ENCODE measurements at regions not wholly inside any gene's neighbourhood (a gene's known extent, or its start where the extent isn't known, plus 50 kb on each side); places are given as distances from the start of the nearest gene placed in this dataset.

- TF ChIP-seq CTCF (IDR thresholded peaks at IDR 0.05; ENCODE audit: control extremely low read depth, extremely low read depth), result no peak
- Histone ChIP-seq H3K4me3 (no peak overlapping the region), H3K9me3 (ENCODE audit: control insufficient read depth in 4 of 4, insufficient read depth in 3 of 4, low read length in 3 of 4) (no peaks in the 10 kb centered on the region), H3K27ac (ENCODE audit: low read depth in 1 of 2, low read length in 1 of 2) (no peak overlapping the region), H3K36me3 (ENCODE audit: control insufficient read depth in 4 of 4, insufficient read depth in 4 of 4, low read length in 4 of 4) (no peaks in the 10 kb centered on the region), H3K9ac (ENCODE audit: insufficient read depth in 1 of 2, low read length in 2 of 2) (no peak overlapping the region), H3K4me1 (ENCODE audit: control insufficient read depth in 5 of 5, insufficient read depth in 5 of 5, low read length in 5 of 5) (peaks cover 0 to 4% (median 2%) of the 10 kb centered on the region in 5 donors), H3K27me3 (ENCODE audit: control insufficient read depth in 3 of 3, insufficient read depth in 3 of 3, low read length in 2 of 3) (no peaks in the 10 kb centered on the region)
- WGBS, 2 donors, result 84 to 98% methylated on average over 2 of the region's 2 CpGs
- DNase-seq, result no peak
- ATAC-seq (ENCODE audit: insufficient read depth, low FRiP score), result no peak
Observed at GRCh38 chr5:54679686-54680085, 162.1 kb downstream of the SNX18 start.

GRCh38 chr5:54678737-54679136 lies 161.2 kb downstream of the SNX18 start:
- no peak overlapping the region for H3K4me3 ChIP-seq
- no peak overlapping the region for H3K9ac ChIP-seq (ENCODE audit: insufficient read depth in 1 of 2, low read length in 2 of 2)
- DNase-seq (no peak), ATAC-seq (ENCODE audit: insufficient read depth, low FRiP score) (no peak)
- no peaks in the 10 kb centered on the region for H3K36me3 ChIP-seq (ENCODE audit: control insufficient read depth in 4 of 4, insufficient read depth in 4 of 4, low read length in 4 of 4)
- 79 to 93% methylated on average over 3 of the region's 3 CpGs for WGBS, 2 donors
- H3K9me3 ChIP-seq (ENCODE audit: control insufficient read depth in 4 of 4, insufficient read depth in 3 of 4, low read length in 3 of 4), result no peaks in the 10 kb centered on the region
- no peaks in the 10 kb centered on the region for H3K27me3 ChIP-seq (ENCODE audit: control insufficient read depth in 3 of 3, insufficient read depth in 3 of 3, low read length in 2 of 3)
- no peak for TF ChIP-seq CTCF (IDR thresholded peaks at IDR 0.05; ENCODE audit: control extremely low read depth, extremely low read depth)
- no peak overlapping the region for H3K27ac ChIP-seq (ENCODE audit: low read depth in 1 of 2, low read length in 1 of 2)
- H3K4me1 ChIP-seq (ENCODE audit: control insufficient read depth in 5 of 5, insufficient read depth in 5 of 5, low read length in 5 of 5), result peaks cover 0 to 9% (median 3%) of the 10 kb centered on the region in 5 donors

GRCh38 chr5:54676481-54677340 lies 159.2 kb downstream of the SNX18 start:
- TF ChIP-seq CTCF (IDR thresholded peaks at IDR 0.05; ENCODE audit: control extremely low read depth, extremely low read depth), result no peak

More at GRCh38 chr5:54676481-54677340, 159.2 kb downstream of the SNX18 start:
- Histone ChIP-seq H3K27ac (ENCODE audit: low read depth in 1 of 2, low read length in 1 of 2) (no peak overlapping the region), H3K9ac (ENCODE audit: insufficient read depth in 1 of 2, low read length in 2 of 2) (no peak overlapping the region), H3K4me1 (ENCODE audit: control insufficient read depth in 5 of 5, insufficient read depth in 5 of 5, low read length in 5 of 5) (peaks cover 1 to 9% (median 3%) of the 10 kb centered on the region in 5 donors), H3K9me3 (ENCODE audit: control insufficient read depth in 4 of 4, insufficient read depth in 3 of 4, low read length in 3 of 4) (peaks cover 0 to 3% (median 0%) of the 10 kb centered on the region in 4 donors), H3K27me3 (ENCODE audit: control insufficient read depth in 3 of 3, insufficient read depth in 3 of 3, low read length in 2 of 3) (no peaks in the 10 kb centered on the region), H3K4me3 (no peak overlapping the region), H3K36me3 (ENCODE audit: control insufficient read depth in 4 of 4, insufficient read depth in 4 of 4, low read length in 4 of 4) (no peaks in the 10 kb centered on the region)
- ATAC-seq (ENCODE audit: insufficient read depth, low FRiP score) (no peak), DNase-seq (no peak)
- 32 to 54% methylated on average over 3 of the region's 3 CpGs for WGBS, 2 donors

Measured in lung (tissue), 11 donors.